Panc1 (cell line): ENCODE measurements at regions not wholly inside any gene's neighbourhood (a gene's known extent, or its start where the extent isn't known, plus 50 kb on each side); places are given as distances from the start of the nearest gene placed in this dataset.

Source experiments
- ATAC-seq: fragments of 200-7000 bp; cut with Tn5 transposase; 2 replicates; pipeline ENCODE4 v1.9.1; 2020; ENCODE audit warnings: mild to moderate bottlenecking, moderate library complexity
- BruUV-seq: library from RNA; stranded (reverse); fragments of 400-500 nt; replicated peaks from 2 replicates; lab custom pipeline; 2021; lab: Mats Ljungman, UMichigan
- CTCF ChIA-PET: fragments of 300-600 bp; sonication (Branson Sonifier 250); formaldehyde crosslinking; loops from one replicate; lab custom pipeline; 2022; ENCODE audit warnings: antibody characterized with exemption; lab: Charles Lee
- POLR2A ChIA-PET: fragments of 300-600 bp; sonication (Branson Sonifier 250); formaldehyde crosslinking; loops from one replicate; lab custom pipeline; 2022; ENCODE audit warnings: antibody characterized with exemption; lab: Charles Lee
- DNase-seq: peaks from one replicate; pipeline ENCODE4 v3.0.0-alpha.2; 2010; ENCODE audit warnings: low read depth, low spot score
- H3K27ac ChIP-seq: 2 replicates; pipeline ENCODE4 v1.5.1; 2011; ENCODE audit warnings: mild to moderate bottlenecking, low read length, inconsistent platforms
- H3K27me3 ChIP-seq: fragments of 200-500 bp; sonication (Bioruptor generic); 2 replicates; pipeline ENCODE4 v1.6.0; 2014; ENCODE audit warnings: low read length, inconsistent platforms; ENCODE audit not compliant: control insufficient read depth, insufficient read depth
- H3K36me3 ChIP-seq: fragments of 200-500 bp; sonication (Bioruptor generic); 2 replicates; pipeline ENCODE4 v1.5.1; 2014; ENCODE audit warnings: inconsistent platforms, mild to moderate bottlenecking, low read length, moderate library complexity; ENCODE audit not compliant: control insufficient read depth, insufficient read depth
- H3K4me1 ChIP-seq: 2 replicates; pipeline ENCODE4 v1.5.1; 2011; ENCODE audit warnings: inconsistent platforms, mild to moderate bottlenecking, low read length, moderate library complexity; ENCODE audit not compliant: control insufficient read depth, insufficient read depth
- H3K4me3 ChIP-seq, 2 experiments: 2 replicates each; pipeline ENCODE4 v1.5.1; 2011 to 2012; ENCODE audit warnings: low read depth in 2 of 2, low read length in 2 of 2, mild to moderate bottlenecking in 2 of 2, inconsistent platforms in 1 of 2, moderate library complexity in 1 of 2
- H3K9me3 ChIP-seq: fragments of 200-500 bp; sonication (Bioruptor generic); 2 replicates; pipeline ENCODE4 v1.5.1; 2014; ENCODE audit warnings: low read depth, mild to moderate bottlenecking, inconsistent platforms, low read length, moderate library complexity; ENCODE audit not compliant: control insufficient read depth, insufficient read depth
- CTCF ChIP-seq: fragments of 450-650 bp; IDR thresholded peaks from 2 replicates; pipeline ENCODE4 v1.5.1; 2017; ENCODE audit warnings: mild to moderate bottlenecking
- POLR2AphosphoS5 ChIP-seq: IDR thresholded peaks from 2 replicates; pipeline ENCODE4 v1.6.1; 2012; ENCODE audit warnings: mild to moderate bottlenecking, low read depth, low read length, moderate library complexity
- REST ChIP-seq, 2 experiments: IDR thresholded peaks; 2 replicates each; pipeline ENCODE4 v1.6.1; 2011 to 2012; ENCODE audit warnings: low read depth in 2 of 2, control low read depth in 1 of 2, low read length in 1 of 2, mild to moderate bottlenecking in 1 of 2, moderate library complexity in 1 of 2; ENCODE audit not compliant: insufficient read depth in 1 of 2
- SIN3A ChIP-seq: IDR thresholded peaks from 2 replicates; pipeline ENCODE4 v1.6.1; 2012; ENCODE audit warnings: low read depth, mild to moderate bottlenecking, low read length, moderate library complexity, borderline replicate concordance; ENCODE audit not compliant: insufficient read depth
- TCF7L2 ChIP-seq: IDR thresholded peaks from 2 replicates; pipeline ENCODE4 v1.6.1; 2011; ENCODE audit warnings: mild to moderate bottlenecking, low read depth, low read length, inconsistent platforms
- in situ Hi-C: cut with HindIII; loops from 2 replicates; pipeline ENCODE4 v1.10.0; 2016; ENCODE audit warnings: low sequenced_read_pairs, low pct_unique_long_range_greater_than_20kb
- intact Hi-C: fragments of 100-400 bp; cut with micrococcal nuclease; formaldehyde crosslinking; loops from one replicate; pipeline ENCODE4 v1.10.0; 2022; ENCODE audit not compliant: unreplicated experiment

- ATAC-seq (peak; percentile 58), DNase-seq (no peak)
- intact Hi-C loops (no loop called here), in situ Hi-C loops (no loop called here)
- Histone ChIP-seq H3K4me1 (peaks cover 7% of the 10 kb centered on the region), H3K27ac (no peak overlapping the region), H3K9me3 (no peaks in the 10 kb centered on the region), H3K36me3 (no peaks in the 10 kb centered on the region), H3K4me3 (no peak overlapping the region), H3K27me3 (no peaks in the 10 kb centered on the region)
- POLR2A ChIA-PET, result no interaction called here
- CTCF ChIA-PET, result interaction anchor here (0.6 kb wide), 1 partner anchor 63 kb away, joined by 7 read pairs; no protein-coding TSS in a partner anchor
- no peak for TF ChIP-seq CTCF
- TF ChIP-seq POLR2AphosphoS5, result no peak
- no peak for TF ChIP-seq TCF7L2
- no peak for TF ChIP-seq SIN3A
- no peak for TF ChIP-seq REST (IDR thresholded peaks at IDR 0.05; ENCODE audit: insufficient read depth in 1 of 2, low read depth in 2 of 2, low read length in 1 of 2)
- no TSS peak for BruUV-seq
Observed at GRCh38 chr9:129237803-129238202, 59.7 kb upstream of the IER5L start.

- Histone ChIP-seq H3K36me3 (no peaks in the 10 kb centered on the region), H3K4me1 (peaks cover 7% of the 10 kb centered on the region), H3K27ac (no peak overlapping the region), H3K9me3 (no peaks in the 10 kb centered on the region), H3K27me3 (no peaks in the 10 kb centered on the region), H3K4me3 (peak overlapping the region in 1 of 2 experiments; percentile 16; a peak in 1 of 4 replicates)
- DNase-seq, result no peak
- intact Hi-C loops, result no loop called here
- peak; percentile 79 for ATAC-seq
- TF ChIP-seq REST (IDR thresholded peaks at IDR 0.05; ENCODE audit: insufficient read depth in 1 of 2, low read depth in 2 of 2, low read length in 1 of 2) (no peak), CTCF (no peak), POLR2AphosphoS5 (no peak), SIN3A (no peak), TCF7L2 (no peak)
- ChIA-PET POLR2A (interaction anchor here (0.7 kb wide), 1 partner anchor 9 kb away, joined by 7 read pairs; no protein-coding TSS in a partner anchor), CTCF (no interaction called here)
- BruUV-seq, result no TSS peak
- in situ Hi-C loops, result no loop called here
Observed at GRCh38 chr9:129237164-129237611, 59.1 kb upstream of the IER5L start.
